ENCODE measurements at regions not wholly inside any gene's neighbourhood (a gene's known extent, or its start where the extent isn't known, plus 50 kb on each side); places are given as distances from the start of the nearest gene placed in this dataset.

GRCh38 chr9:28942941-28943340, 1369.7 kb upstream of the C9orf72 start:
- TF ChIP-seq CTCF (IDR thresholded peaks at IDR 0.05; ENCODE audit: low read depth, low read length, poor library complexity, severe bottlenecking) (no peak), EZH2phosphoT487 (IDR thresholded peaks at IDR 0.05; ENCODE audit: borderline replicate concordance, low read length) (no peak)

All from DOHH2 (cell line).